HG02798 (cell line): ENCODE measurements at regions not wholly inside any gene's neighbourhood (a gene's known extent, or its start where the extent isn't known, plus 50 kb on each side); places are given as distances from the start of the nearest gene placed in this dataset.
A peak's percentile ranks its signal among the peaks of the same experiment; 100 is the strongest.
"Not testable (repeated sequence)": the region's sequence is repeated elsewhere in the genome, so short reads cannot be mapped to it uniquely, and the experiment has no call there.

ENCODE experiments used
- ATAC-seq: cut with Tn5 transposase; IDR thresholded peaks from one replicate; pipeline ENCODE4 v1.9.1; 2021; ENCODE audit warnings: mild to moderate bottlenecking; ENCODE audit not compliant: unreplicated experiment, poor library complexity

DNA sequence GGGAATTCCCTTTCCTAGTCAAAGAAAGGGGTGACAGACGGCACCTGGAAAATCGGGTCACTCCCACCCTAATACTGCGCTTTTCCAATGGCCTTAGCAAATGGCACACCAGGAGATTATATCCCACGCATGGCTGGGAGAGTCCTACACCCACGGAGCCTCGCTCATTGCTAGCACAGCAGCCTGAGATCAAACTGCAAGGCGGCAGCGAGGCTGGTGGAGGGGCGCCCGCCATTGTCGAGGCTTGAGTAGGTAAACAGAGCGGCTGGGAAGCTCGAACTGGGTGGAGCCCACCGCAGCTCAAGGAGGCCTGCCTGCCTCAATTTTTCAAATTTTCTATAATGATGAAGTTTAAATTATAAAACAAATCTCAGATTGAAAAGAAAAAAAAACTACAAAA lies 522.7 kb upstream of the HS3ST5 start:
- ATAC-seq, result not testable (repeated sequence)

DNA sequence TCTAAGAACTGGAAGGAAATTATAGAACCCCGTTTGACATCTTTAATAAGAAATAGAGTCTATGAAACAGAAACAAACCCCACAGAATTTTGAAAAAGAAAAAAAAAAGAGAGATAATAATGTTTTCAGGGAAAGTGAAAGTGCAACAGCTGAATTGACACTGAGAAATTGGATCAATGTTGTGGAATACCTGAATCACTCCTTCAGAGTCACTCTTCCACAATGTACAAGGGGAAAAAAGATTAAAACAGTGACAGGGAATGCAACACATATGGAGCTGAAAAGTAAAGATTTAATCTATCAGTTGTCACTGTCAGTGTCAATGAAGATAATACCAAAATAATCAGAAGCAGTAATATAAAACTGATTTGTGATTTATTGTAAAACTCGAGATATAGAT lies 520.8 kb upstream of the HS3ST5 start:
- no peak for ATAC-seq

DNA sequence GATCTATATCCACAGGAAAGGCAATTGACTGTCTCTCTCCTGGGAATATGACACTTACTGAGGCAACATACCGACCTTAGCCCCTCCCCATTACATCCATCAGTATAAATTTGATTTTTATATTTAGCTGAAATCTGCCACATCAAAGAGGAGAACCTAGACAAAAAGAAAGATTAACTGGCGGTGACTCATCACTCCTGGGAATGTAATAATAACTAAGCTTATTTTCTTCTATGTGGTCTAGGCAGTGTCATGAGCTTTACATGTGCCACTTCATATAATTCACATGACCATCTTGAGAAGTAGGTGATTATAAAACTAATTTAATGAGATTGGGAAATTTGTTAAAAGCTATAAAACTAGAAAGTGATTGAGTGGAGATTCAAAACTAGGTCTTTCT lies 520.0 kb upstream of the HS3ST5 start:
- ATAC-seq, result no peak

DNA sequence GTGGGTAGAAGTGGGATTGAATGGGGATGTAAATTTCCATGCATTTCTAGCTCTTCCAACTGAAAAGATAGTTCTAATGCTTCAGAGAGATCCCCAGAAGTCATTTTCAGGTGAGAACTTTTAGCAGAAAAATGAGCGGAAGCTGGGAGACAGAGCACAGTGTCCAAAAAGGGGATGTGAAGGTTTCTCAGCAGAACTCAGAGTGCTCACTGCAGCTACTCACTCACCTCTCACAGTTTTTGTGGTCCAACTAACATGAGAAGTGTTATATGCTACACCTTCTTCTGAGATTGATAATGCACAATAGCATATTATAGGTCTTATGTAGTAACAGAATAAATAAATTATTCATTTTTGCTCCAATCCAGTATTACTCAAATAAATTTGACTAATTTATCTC lies 519.2 kb upstream of the HS3ST5 start:
- no peak for ATAC-seq

DNA sequence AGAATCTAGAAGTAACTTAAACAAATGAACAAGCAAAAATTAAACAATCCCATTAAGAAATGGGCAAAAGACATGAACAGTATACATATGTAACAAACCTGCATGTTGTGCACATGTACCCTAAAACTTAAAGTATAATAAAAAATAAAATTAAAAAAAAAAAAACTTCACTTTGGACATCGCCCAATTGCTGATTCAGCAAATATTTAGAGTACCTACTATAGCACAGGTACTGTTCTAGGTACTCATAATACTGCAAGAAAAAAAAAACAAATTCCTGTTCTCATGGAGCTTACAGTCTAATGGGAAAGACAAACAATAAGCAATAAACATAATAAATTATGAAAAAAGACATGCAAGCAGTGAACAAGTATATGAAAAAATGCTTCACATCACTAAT lies 501.5 kb upstream of the HS3ST5 start:
- ATAC-seq, result no peak

DNA sequence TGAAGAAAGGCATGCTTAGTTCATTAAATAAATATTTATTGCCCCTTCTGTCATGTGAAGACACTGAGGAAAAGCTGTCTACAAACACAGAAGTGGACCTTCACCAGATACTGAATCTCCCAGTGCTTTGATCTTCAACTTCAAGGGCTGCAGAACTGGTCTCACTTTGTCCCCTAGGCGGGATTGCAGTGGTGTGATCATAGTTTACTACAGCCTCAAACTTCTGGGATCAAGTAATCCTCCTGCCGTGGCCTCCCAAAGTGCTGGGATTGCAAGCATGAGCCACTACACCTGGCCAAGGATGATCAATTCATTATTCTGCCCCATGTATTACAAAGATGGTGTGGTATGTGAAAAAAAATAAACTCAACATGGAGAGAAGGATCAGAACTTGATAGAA lies 496.2 kb upstream of the HS3ST5 start:
- ATAC-seq, result no peak

DNA sequence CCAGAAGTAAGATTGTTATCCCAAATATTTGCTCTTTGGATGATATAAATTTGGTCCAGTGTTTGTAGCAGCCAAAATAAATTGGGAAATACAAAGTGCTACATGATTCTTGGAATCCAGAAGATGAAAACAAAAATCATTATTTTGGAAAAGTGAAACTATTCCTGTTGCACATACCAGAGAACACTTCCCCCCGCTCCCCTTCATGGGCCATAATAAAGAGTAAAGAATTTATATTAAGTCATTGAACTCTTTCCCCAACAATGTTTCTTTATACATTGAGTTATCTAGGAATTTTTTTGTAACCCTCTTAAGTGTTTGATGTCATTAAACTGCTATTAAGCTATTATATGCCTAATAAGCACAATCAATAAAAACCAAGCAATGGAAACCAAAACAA lies 490.4 kb upstream of the HS3ST5 start:
- ATAC-seq, result no peak

DNA sequence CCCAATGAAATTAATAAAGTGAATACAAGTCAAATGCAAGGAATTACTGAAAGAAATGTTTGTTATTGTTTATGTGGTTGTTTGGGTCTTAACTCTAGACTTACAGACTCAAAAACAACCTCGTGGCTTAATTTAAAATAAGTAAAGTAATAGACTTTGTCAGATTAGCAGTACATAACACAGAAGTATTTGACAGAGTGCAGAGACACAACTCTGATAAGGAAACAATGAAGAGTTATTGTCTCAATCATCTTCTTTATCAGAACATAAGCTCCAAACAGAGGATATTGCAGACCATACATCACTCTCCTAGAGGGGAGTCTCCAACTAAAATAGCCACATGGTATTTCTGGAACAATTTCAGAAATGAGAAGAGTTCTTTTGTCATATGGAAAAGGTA lies 487.7 kb upstream of the HS3ST5 start:
- no peak for ATAC-seq

DNA sequence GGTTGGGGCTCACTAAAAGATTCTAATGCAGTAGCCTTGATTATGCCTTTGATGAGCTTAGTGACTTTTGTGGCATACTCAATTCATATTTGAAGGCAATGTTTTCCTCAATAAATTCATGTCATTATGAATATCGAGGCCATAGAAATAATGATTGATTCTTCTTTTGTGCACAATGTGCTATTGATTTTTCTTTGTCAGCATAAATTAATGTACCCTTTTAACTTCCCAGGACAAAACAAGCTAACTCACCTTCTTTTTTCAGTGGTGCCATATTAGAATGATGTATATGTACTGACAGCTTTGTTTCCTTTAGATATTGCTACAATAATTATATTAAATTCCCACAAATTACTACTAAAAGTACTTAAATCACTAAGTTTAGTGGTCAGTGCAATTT lies 484.3 kb upstream of the HS3ST5 start:
- no peak for ATAC-seq

DNA sequence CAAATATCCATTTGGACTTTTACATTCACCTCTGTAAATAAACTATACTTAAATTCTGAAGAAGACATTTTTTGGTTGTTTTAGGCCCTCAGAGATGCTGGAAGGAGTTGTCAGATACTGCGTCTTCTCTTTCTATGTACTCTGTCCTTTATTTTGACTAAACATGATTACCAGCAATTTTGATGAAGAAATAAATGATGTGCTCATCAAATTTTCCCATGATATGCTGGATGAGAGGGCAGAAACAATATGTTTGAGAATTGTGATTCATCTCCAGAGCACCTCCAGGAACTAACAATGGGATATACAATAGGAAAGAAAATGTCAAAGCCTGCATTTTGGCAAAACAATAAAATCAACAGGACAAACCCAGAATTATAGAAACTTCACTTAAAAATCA lies 481.6 kb upstream of the HS3ST5 start:
- no peak for ATAC-seq

DNA sequence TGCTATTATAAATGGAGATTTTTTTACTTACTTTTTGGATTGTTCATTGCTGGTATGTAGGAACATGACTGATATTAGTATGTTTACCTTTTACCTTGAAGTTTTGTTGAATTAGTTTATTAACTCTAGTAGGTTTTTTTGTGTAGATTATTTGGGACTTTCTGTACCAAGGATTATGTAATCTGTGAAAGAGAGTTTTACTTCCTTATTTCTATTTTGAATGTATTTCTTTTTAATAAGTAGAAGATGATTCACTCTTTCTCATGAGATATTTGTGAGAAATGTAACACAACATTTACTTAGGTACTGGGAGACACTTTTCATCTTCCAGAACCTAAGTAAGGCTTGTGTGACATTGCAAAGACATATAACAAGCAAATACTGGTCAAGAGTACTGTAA lies 473.9 kb upstream of the HS3ST5 start:
- no peak for ATAC-seq

DNA sequence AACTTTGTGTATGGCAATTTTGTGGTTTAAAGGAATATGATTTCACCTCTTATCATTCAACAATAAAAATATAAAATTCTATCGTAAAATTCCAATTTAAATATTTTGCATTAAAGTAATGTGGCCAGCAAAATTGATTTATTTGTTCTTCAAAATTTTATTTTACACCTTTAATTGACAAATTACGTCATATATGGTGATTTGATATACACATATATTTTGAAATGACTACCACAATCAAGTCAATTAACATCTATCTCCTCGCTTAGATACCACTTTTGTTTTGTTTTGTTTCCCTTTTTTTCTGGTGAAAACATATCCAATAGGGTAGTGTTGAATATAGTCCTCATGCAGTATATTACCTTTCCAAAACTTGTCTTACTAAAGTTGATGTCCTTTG lies 467.6 kb upstream of the HS3ST5 start:
- no peak for ATAC-seq

DNA sequence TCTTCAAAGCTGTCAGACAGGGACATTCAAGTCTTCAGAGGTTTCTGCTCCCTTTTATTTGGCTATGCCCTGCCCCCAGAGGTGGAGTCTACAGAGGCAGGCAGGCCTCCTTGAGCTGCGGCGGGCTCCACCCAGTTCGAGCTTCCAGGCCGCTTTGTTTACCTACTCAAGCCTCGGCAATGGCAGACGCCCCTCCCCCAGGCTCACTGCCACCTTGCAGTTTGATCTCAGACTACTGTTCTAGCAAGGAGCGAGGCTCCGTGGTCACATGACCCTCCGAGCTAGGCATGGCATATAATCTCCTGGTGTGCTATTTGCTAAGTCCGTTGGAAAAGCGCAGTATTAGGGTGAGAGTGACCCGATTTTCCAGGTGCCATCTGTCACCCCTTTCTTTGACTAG lies 462.6 kb upstream of the HS3ST5 start:
- not testable (repeated sequence) for ATAC-seq

DNA sequence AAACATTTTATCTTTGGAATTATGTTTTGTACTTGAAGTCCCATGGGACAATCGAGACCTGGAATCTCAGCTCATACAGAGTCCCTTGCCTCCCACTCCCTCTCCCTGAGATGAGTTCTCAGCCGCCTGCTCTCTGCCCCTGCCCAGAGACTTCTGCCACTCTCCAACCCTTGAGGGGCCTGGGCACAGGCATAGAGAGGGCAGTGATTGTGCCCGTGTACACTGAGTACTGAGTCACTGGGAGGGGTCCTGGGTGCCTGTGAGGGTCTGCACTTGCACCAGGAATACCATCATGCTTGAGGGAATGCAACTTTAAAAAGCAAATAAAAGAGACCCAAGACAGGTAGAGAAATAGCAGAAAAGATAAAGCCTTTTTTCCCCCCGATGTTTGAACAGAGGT lies 453.8 kb upstream of the HS3ST5 start:
- no peak for ATAC-seq

DNA sequence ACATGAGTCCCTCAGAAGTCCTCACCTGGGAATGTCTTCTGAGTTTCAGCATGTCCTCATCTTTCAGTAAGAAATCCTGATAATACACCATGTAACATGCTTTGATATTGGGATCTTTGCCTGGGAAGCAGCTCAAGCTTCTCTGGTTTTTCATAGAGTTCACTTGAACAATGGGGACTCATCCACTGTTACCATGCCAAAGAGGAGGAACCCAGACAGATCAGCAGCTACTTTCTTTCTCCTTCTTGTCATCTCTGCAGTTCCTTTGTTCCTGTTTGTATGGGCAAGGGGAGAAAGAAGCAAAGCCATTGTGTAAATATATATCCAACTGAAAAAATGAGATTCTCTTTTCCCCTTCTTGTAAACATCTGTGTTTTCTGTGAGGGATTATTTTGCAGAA lies 450.6 kb upstream of the HS3ST5 start:
- no peak for ATAC-seq

DNA sequence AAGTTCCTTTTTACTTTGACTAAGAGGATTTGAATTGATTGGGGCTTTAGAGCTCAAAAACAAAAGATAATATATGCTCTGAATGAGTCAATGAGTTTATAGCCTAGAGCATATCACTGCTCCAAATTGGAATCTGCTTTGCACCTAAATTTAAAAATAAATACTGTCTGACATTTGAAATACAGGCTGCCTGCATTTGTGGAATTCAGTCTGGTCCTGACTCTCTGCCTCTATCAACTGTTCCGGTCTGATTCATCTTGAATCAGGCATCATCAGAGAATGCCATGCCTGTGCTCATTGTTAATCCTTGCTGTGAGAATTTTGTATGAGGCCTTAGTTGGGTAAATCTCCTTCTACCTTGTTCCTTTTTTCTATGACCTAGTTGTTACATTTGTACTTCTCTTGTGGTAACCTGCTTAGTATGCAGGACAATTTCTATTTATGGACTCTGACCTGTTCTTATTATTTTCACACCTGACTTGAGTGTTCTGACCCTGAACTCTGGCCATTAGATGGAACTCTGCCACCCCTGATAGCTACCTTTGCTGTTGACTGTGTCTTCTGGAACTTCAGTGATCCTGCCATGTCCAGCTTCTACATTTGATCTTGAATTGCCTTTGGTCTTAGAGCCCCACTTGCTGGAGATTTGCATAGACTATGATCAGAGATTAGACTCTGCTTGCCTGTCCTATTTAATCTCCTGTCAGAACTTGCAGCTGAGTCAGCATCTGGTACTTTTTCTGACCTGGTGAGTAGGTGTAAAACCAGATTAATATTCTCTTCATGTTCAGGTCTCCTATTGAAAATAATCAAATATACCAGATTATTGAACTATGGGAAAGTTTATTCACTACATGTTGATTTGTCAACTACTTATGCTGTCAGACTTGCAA lies 442.7 kb upstream of the HS3ST5 start:
- ATAC-seq, result no peak

DNA sequence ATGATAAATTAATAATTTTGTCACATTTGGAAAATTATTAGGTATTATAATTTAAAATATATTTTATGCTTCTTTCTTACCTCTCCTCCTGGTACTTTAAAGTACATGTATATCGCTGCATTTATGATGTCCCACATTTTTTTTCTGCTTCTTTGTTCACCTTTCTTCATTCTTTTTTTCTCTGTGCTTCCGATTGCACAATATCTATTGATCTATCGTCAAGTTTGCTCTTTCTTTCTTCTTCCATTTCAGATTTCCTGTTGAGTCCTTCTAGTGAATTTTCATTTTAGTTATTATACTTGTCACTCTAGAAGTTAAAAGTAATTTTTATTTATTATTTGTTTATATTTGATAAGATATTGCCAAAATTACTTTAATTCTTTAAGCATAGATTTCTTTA lies 441.0 kb upstream of the HS3ST5 start:
- no peak for ATAC-seq

DNA sequence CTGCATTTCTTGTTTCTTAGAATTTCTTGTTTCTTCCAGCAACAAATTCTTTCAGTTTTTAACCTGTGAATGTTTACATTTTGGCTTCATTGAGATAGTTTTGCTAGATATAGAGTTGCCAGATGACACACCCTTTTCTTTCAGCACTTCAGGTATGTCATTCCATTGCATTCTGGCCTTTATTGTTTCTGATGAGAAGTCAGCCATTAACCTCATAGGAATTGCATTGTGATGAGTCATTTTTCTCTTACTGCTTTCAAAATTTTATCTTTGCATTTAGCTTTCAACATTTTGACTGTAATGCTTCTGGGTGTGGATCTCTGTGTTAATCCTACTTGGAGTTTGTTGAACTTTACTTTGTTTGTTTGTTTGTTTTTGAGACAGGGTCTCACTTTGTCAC lies 440.3 kb upstream of the HS3ST5 start:
- ATAC-seq, result no peak

DNA sequence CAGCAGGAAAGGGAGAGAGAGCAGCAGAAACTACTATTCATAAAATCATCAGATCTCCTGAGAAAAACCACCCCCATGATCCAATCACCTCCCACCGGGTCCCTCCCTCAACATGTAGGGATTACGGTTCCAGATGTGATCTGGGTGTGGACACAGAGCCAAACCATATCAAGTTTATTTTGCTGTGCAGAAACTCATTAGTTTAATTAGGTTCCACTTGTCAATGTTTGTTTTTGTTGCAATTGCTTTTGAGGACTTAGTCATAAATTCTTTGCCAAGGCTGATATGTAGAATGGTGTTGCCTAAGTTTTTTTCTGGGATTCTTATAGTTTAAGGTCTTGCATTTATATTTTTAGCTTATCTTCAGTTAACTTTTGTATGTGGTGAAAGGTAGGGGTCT lies 422.0 kb upstream of the HS3ST5 start:
- no peak for ATAC-seq

DNA sequence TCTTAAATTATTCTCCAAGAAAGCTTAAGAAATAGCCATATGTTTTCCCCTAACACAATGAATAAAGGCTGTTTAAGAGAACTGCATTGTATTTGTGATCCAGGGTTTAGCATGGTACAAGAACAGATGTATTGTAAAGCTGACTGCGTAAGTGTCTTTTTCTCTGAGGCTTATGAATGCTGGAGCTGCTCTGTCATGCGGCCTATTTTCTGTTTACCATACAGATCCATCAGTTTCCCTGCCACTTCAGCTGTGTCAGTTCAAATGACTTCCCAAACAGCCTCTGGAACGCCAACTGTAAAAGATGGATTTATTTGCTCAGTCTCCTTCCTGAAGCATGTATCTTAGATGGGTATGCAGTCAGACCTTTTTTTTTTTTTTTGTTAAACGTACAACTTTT lies 419.3 kb upstream of the HS3ST5 start:
- ATAC-seq, result no peak

DNA sequence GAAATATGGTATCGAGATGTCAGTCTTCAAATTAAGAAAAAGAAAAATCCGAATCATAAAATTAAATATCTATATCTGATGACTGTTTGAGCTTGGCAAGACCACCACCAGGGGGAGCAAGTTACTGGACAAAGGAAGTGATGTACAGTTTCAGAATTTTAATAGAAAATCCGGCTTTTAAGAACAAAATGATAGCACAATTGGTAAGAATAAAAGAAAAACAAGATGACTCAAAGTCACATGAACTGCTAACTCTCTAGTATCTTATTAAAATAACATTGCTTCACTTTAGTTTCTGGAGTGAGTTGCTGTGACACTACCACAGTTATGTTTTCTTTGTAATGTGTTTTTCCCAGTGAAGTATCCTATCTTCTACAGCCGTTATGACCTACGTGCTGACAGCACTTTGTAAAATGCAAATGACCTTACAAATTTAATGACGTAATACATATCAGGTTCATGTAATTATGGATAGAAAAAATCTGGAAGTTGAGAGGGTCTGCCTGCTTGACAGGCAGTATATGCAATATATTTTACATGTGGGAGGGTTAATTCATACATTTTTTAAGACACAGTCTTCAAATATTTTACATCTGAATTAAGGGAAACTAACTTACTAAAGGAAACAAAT lies 405.3 kb upstream of the HS3ST5 start:
- ATAC-seq, result peak; percentile 66

DNA sequence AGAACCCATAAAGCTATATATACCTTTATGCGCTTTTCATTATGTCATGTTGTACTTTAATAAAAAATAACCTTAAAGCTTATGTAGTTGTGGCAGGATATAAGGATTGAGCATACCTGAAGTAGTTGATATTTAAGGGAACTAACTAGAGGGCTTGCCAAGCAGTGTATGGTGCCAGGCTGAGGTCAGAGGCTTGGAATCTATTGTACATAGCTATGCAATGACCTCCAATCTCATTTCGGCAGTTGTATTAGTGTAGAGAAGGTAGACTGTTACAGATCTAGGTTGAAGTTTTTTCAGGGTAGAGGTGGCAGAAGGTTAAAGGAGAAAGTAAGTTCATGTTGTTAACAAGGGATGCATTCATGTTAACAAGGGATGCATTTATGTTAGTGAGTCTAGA lies 397.7 kb upstream of the HS3ST5 start:
- ATAC-seq, result no peak
